DOHH2 (cell line): ENCODE measurements at regions not wholly inside any gene's neighbourhood (a gene's known extent, or its start where the extent isn't known, plus 50 kb on each side); places are given as distances from the start of the nearest gene placed in this dataset.

Experiments
- CTCF ChIP-seq: fragments of 200-600 bp; sonication (generic); IDR thresholded peaks from one replicate; pipeline ENCODE4 v1.5.1; 2014; ENCODE audit warnings: antibody characterized with exemption, mild to moderate bottlenecking, low read depth, low read length; ENCODE audit not compliant: poor library complexity, severe bottlenecking
- EZH2phosphoT487 ChIP-seq: fragments of 200-600 bp; sonication (generic); IDR thresholded peaks from 2 replicates; pipeline ENCODE4 v1.6.1; 2017; ENCODE audit warnings: borderline replicate concordance, mild to moderate bottlenecking, antibody characterized with exemption, low read length, moderate library complexity, mixed read lengths

GRCh38 chr2:138365581-138365980, 136.0 kb upstream of the SPOPL start:
- TF ChIP-seq CTCF (no peak), EZH2phosphoT487 (no peak)
